HEK293 (cell line): ENCODE measurements at regions not wholly inside any gene's neighbourhood (a gene's known extent, or its start where the extent isn't known, plus 50 kb on each side); places are given as distances from the start of the nearest gene placed in this dataset.

Source experiments
- AEBP2 ChIP-seq: fragments of 450-650 bp; formaldehyde crosslinking; IDR thresholded peaks from 2 replicates; pipeline ENCODE4 v1.5.1; 2016; ENCODE audit warnings: missing biosample characterization, missing genetic modification characterization, borderline replicate concordance
- ATF2 ChIP-seq: fragments of 450-650 bp; formaldehyde crosslinking; IDR thresholded peaks from 2 replicates; pipeline ENCODE4 v1.5.1; 2016; ENCODE audit warnings: missing biosample characterization, missing genetic modification characterization, low read depth
- CTCF ChIP-seq: fragments of 450-650 bp; formaldehyde crosslinking; IDR thresholded peaks from 2 replicates; pipeline ENCODE4 v1.5.1; 2016; ENCODE audit warnings: missing biosample characterization, missing genetic modification characterization
- GLI2 ChIP-seq: fragments of 450-650 bp; formaldehyde crosslinking; IDR thresholded peaks from 2 replicates; pipeline ENCODE4; 2017; ENCODE audit warnings: missing biosample characterization, missing genetic modification characterization, low read depth, borderline replicate concordance
- HOXA7 ChIP-seq: sonication (generic); formaldehyde crosslinking; IDR thresholded peaks from 2 replicates; pipeline ENCODE4 v1.8.1; 2022; ENCODE audit warnings: missing genetic modification reagents, borderline replicate concordance
- HOXC10 ChIP-seq: sonication (generic); formaldehyde crosslinking; IDR thresholded peaks from 2 replicates; pipeline ENCODE4 v1.8.1; 2023; ENCODE audit warnings: mild to moderate bottlenecking, missing genetic modification reagents
- HOXD13 ChIP-seq: sonication (generic); formaldehyde crosslinking; IDR thresholded peaks from 2 replicates; pipeline ENCODE4 v1.8.0; 2022; ENCODE audit warnings: missing genetic modification reagents, borderline replicate concordance
- KLF16 ChIP-seq: fragments of 450-650 bp; formaldehyde crosslinking; IDR thresholded peaks from 2 replicates; pipeline ENCODE4 v1.5.1; 2017; ENCODE audit warnings: missing biosample characterization, missing genetic modification characterization
- OSR2 ChIP-seq: fragments of 450-650 bp; formaldehyde crosslinking; IDR thresholded peaks from 2 replicates; pipeline ENCODE4 v1.5.1; 2016; ENCODE audit warnings: missing biosample characterization, missing genetic modification characterization
- PRDM1 ChIP-seq: fragments of 450-650 bp; formaldehyde crosslinking; IDR thresholded peaks from 2 replicates; pipeline ENCODE4; 2016; ENCODE audit warnings: missing biosample characterization, missing genetic modification characterization
- REPIN1 ChIP-seq: fragments of 450-650 bp; formaldehyde crosslinking; IDR thresholded peaks from 2 replicates; pipeline ENCODE4 v1.5.1; 2017; ENCODE audit warnings: missing biosample characterization, missing genetic modification characterization, low read depth
- SALL2 ChIP-seq: fragments of 450-650 bp; formaldehyde crosslinking; IDR thresholded peaks from 2 replicates; pipeline ENCODE4 v1.5.0; 2017; ENCODE audit warnings: missing biosample characterization, mild to moderate bottlenecking, missing genetic modification characterization, borderline replicate concordance
- TSHZ1 ChIP-seq: fragments of 450-650 bp; formaldehyde crosslinking; IDR thresholded peaks from 2 replicates; pipeline ENCODE4 v1.5.1; 2016; ENCODE audit warnings: missing biosample characterization, missing genetic modification characterization, borderline replicate concordance
- ZBTB1 ChIP-seq: fragments of 450-650 bp; formaldehyde crosslinking; IDR thresholded peaks from 2 replicates; pipeline ENCODE4 v1.5.1; 2016; ENCODE audit warnings: missing biosample characterization, missing genetic modification characterization
- ZBTB17 ChIP-seq: fragments of 450-650 bp; formaldehyde crosslinking; IDR thresholded peaks from 2 replicates; pipeline ENCODE4 v1.5.1; 2016; ENCODE audit warnings: missing biosample characterization, missing genetic modification characterization
- ZBTB21 ChIP-seq: fragments of 450-650 bp; formaldehyde crosslinking; IDR thresholded peaks from 2 replicates; pipeline ENCODE4 v1.5.1; 2017; ENCODE audit warnings: missing biosample characterization, missing genetic modification characterization
- ZFP37 ChIP-seq: fragments of 450-650 bp; formaldehyde crosslinking; IDR thresholded peaks from 2 replicates; pipeline ENCODE4 v1.5.1; 2016; ENCODE audit warnings: missing biosample characterization, missing genetic modification characterization
- ZNF114 ChIP-seq: fragments of 450-650 bp; formaldehyde crosslinking; IDR thresholded peaks from 2 replicates; pipeline ENCODE4 v1.5.0; 2017; ENCODE audit warnings: missing biosample characterization, missing genetic modification characterization
- ZNF16 ChIP-seq: fragments of 450-650 bp; formaldehyde crosslinking; IDR thresholded peaks from 2 replicates; pipeline ENCODE4 v1.5.1; 2016; ENCODE audit warnings: low read depth, missing biosample characterization, missing genetic modification characterization
- ZNF174 ChIP-seq: fragments of 450-650 bp; formaldehyde crosslinking; IDR thresholded peaks from 2 replicates; pipeline ENCODE4 v1.5.0; 2017; ENCODE audit warnings: missing biosample characterization, mild to moderate bottlenecking, missing genetic modification characterization
- ZNF211 ChIP-seq: fragments of 450-650 bp; formaldehyde crosslinking; IDR thresholded peaks from 2 replicates; pipeline ENCODE4 v1.5.1; 2016; ENCODE audit warnings: low read depth, missing biosample characterization, missing genetic modification characterization
- ZNF221 ChIP-seq: fragments of 450-650 bp; formaldehyde crosslinking; IDR thresholded peaks from 2 replicates; pipeline ENCODE4 v1.5.1; 2017; ENCODE audit warnings: missing biosample characterization, missing genetic modification characterization, borderline replicate concordance
- ZNF266 ChIP-seq: fragments of 450-650 bp; formaldehyde crosslinking; IDR thresholded peaks from 2 replicates; pipeline ENCODE4 v1.5.1; 2016; ENCODE audit warnings: missing biosample characterization, missing genetic modification characterization, low read depth
- ZNF324 ChIP-seq: fragments of 450-650 bp; formaldehyde crosslinking; IDR thresholded peaks from 2 replicates; pipeline ENCODE4 v1.5.1; 2016; ENCODE audit warnings: missing biosample characterization, missing genetic modification characterization
- ZNF362 ChIP-seq: fragments of 450-650 bp; formaldehyde crosslinking; IDR thresholded peaks from 2 replicates; pipeline ENCODE4 v1.5.1; 2016; ENCODE audit warnings: missing biosample characterization, missing genetic modification characterization
- ZNF449 ChIP-seq: fragments of 450-650 bp; formaldehyde crosslinking; IDR thresholded peaks from 2 replicates; pipeline ENCODE4 v1.5.1; 2017; ENCODE audit warnings: missing biosample characterization, mild to moderate bottlenecking, missing genetic modification characterization, moderate library complexity
- ZNF544 ChIP-seq: fragments of 450-650 bp; formaldehyde crosslinking; IDR thresholded peaks from 2 replicates; pipeline ENCODE4 v1.5.0; 2017; ENCODE audit warnings: missing biosample characterization, missing genetic modification characterization
- ZNF561 ChIP-seq: fragments of 450-650 bp; IDR thresholded peaks from 2 replicates; pipeline ENCODE4 v1.5.1; 2018; ENCODE audit warnings: missing biosample characterization, missing genetic modification characterization, borderline replicate concordance
- ZNF610 ChIP-seq: fragments of 450-650 bp; formaldehyde crosslinking; IDR thresholded peaks from 2 replicates; pipeline ENCODE4 v1.5.1; 2016; ENCODE audit warnings: missing biosample characterization, missing genetic modification characterization, borderline replicate concordance
- ZNF747 ChIP-seq: fragments of 450-650 bp; formaldehyde crosslinking; IDR thresholded peaks from 2 replicates; pipeline ENCODE4 v1.5.1; 2016; ENCODE audit warnings: missing biosample characterization, missing genetic modification characterization
- ZSCAN16 ChIP-seq: fragments of 450-650 bp; formaldehyde crosslinking; IDR thresholded peaks from 2 replicates; pipeline ENCODE4 v1.5.1; 2016; ENCODE audit warnings: missing biosample characterization, missing genetic modification characterization
- ZSCAN30 ChIP-seq: fragments of 450-650 bp; IDR thresholded peaks from 2 replicates; pipeline ENCODE4 v1.5.1; 2018; ENCODE audit warnings: missing biosample characterization, mild to moderate bottlenecking, missing genetic modification characterization, moderate library complexity

GRCh38 chr6:43983632-43984031 lies 143.6 kb downstream of the MRPL14 start (continued):
- TF ChIP-seq ZNF449 (tag by site-specific recombination) (0 out of 2 replicates have a peak, but pooled peaks have one; percentile 17), HOXC10 (CRISPR knock-in tag) (no peak), KLF16 (tag by site-specific recombination) (no peak), HOXD13 (CRISPR knock-in tag) (no peak), ZNF266 (tag by site-specific recombination) (no peak), ZNF544 (no peak), SALL2 (no peak), TSHZ1 (no peak), REPIN1 (tag by site-specific recombination) (no peak), ZNF211 (tag by site-specific recombination) (no peak), ZNF747 (tag by site-specific recombination) (no peak), ZBTB1 (tag by site-specific recombination) (no peak), CTCF (no peak), ZNF362 (no peak), ZNF324 (tag by site-specific recombination) (no peak), ZBTB17 (tag by site-specific recombination) (no peak), ZNF174 (tag by site-specific recombination) (no peak), ZNF221 (tag by site-specific recombination) (no peak), ZNF114 (tag by site-specific recombination) (no peak), ZNF610 (tag by site-specific recombination) (no peak), ZFP37 (tag by site-specific recombination) (no peak), ZSCAN30 (tag by site-specific recombination) (no peak), ZNF561 (tag by site-specific recombination) (0 out of 2 replicates have a peak, but pooled peaks have one; percentile 55), HOXA7 (CRISPR knock-in tag) (no peak), ZBTB21 (tag by site-specific recombination) (no peak), ZNF16 (tag by site-specific recombination) (no peak), OSR2 (tag by site-specific recombination) (peak; percentile 91), AEBP2 (tag by site-specific recombination) (no peak), PRDM1 (tag by site-specific recombination) (no peak), GLI2 (no peak; the same call in 1 of the 2 replicates), ZSCAN16 (tag by site-specific recombination) (no peak), ATF2 (tag by site-specific recombination) (no peak)
